ENCODE measurements at regions not wholly inside any gene's neighbourhood (a gene's known extent, or its start where the extent isn't known, plus 50 kb on each side); places are given as distances from the start of the nearest gene placed in this dataset.

DNA sequence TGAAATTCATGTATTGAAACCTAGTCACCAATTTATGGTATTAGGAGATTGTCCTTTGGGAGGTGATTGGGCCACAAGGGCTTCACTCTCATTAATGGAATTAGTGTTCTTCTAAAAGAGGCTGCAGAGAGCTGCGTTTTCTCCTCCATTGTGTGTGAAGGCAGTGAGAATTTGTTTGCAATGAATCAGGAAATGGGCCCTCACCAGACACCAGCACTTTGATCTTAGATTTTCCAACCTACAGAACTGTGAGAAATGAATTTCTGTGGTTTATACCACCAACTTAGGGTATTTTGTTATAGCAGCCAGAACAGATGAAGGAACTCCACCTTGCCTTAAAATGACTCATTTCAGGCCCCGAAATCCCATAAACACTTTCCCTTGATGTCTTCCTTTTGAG, 544.2 kb downstream of the RWDD3 start:
- TF ChIP-seq, protein P1, sequence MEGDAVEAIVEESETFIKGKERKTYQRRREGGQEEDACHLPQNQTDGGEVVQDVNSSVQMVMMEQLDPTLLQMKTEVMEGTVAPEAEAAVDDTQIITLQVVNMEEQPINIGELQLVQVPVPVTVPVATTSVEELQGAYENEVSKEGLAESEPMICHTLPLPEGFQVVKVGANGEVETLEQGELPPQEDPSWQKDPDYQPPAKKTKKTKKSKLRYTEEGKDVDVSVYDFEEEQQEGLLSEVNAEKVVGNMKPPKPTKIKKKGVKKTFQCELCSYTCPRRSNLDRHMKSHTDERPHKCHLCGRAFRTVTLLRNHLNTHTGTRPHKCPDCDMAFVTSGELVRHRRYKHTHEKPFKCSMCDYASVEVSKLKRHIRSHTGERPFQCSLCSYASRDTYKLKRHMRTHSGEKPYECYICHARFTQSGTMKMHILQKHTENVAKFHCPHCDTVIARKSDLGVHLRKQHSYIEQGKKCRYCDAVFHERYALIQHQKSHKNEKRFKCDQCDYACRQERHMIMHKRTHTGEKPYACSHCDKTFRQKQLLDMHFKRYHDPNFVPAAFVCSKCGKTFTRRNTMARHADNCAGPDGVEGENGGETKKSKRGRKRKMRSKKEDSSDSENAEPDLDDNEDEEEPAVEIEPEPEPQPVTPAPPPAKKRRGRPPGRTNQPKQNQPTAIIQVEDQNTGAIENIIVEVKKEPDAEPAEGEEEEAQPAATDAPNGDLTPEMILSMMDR (conservative IDR thresholded peaks at IDR 0.05; ENCODE audit: low read length), result no peak
- no peak for TF ChIP-seq EZH2phosphoT487 (IDR thresholded peaks at IDR 0.05; ENCODE audit: borderline replicate concordance)
